ENCODE measurements at regions not wholly inside any gene's neighbourhood (a gene's known extent, or its start where the extent isn't known, plus 50 kb on each side); places are given as distances from the start of the nearest gene placed in this dataset.

- Histone ChIP-seq H3K27ac (no peak overlapping the region), H3K4me3 (ENCODE audit: low read depth, low read length) (no peak overlapping the region), H3K36me3 (no peaks in the 10 kb centered on the region), H3K27me3 (ENCODE audit: insufficient read depth, low read depth, severe bottlenecking) (no peaks in the 10 kb centered on the region), H3K9me3 (ENCODE audit: severe bottlenecking) (peaks cover 32% of the 10 kb centered on the region)
- no peak for DNase-seq
- TF ChIP-seq CTCF (IDR thresholded peaks at IDR 0.05; ENCODE audit: low read depth, low read length) = no peak
Observed at GRCh38 chr3:33993631-33994030, 195.2 kb downstream of the PDCD6IP start.

GRCh38 chr3:33994568-33994967 lies 196.1 kb downstream of the PDCD6IP start:
- H3K36me3 ChIP-seq = no peaks in the 10 kb centered on the region
- H3K27me3 ChIP-seq (ENCODE audit: insufficient read depth, low read depth, severe bottlenecking) = no peaks in the 10 kb centered on the region
- H3K4me3 ChIP-seq (ENCODE audit: low read depth, low read length) = no peak overlapping the region
- no peak overlapping the region for H3K27ac ChIP-seq
- H3K9me3 ChIP-seq (ENCODE audit: severe bottlenecking) = peaks cover 27% of the 10 kb centered on the region
- no peak for DNase-seq
- TF ChIP-seq CTCF (IDR thresholded peaks at IDR 0.05; ENCODE audit: low read depth, low read length) = no peak

GRCh38 chr3:34000301-34000700 lies 201.9 kb downstream of the PDCD6IP start:
- DNase-seq = no peak
- no peaks in the 10 kb centered on the region for H3K36me3 ChIP-seq
- no peak overlapping the region for H3K4me3 ChIP-seq (ENCODE audit: low read depth, low read length)
- no peak for TF ChIP-seq CTCF (IDR thresholded peaks at IDR 0.05; ENCODE audit: low read depth, low read length)
- no peaks in the 10 kb centered on the region for H3K27me3 ChIP-seq (ENCODE audit: insufficient read depth, low read depth, severe bottlenecking)
- peaks cover 10% of the 10 kb centered on the region for H3K9me3 ChIP-seq (ENCODE audit: severe bottlenecking)
- H3K27ac ChIP-seq = no peak overlapping the region

GRCh38 chr3:34001022-34001421 lies 202.6 kb downstream of the PDCD6IP start:
- no peak overlapping the region for H3K4me3 ChIP-seq (ENCODE audit: low read depth, low read length)
- no peaks in the 10 kb centered on the region for H3K36me3 ChIP-seq
- H3K27ac ChIP-seq = no peak overlapping the region
- no peak for TF ChIP-seq CTCF (IDR thresholded peaks at IDR 0.05; ENCODE audit: low read depth, low read length)
- no peak for DNase-seq
- peaks cover 3% of the 10 kb centered on the region for H3K9me3 ChIP-seq (ENCODE audit: severe bottlenecking)
- no peaks in the 10 kb centered on the region for H3K27me3 ChIP-seq (ENCODE audit: insufficient read depth, low read depth, severe bottlenecking)

- Histone ChIP-seq H3K9me3 (ENCODE audit: severe bottlenecking) (no peaks in the 10 kb centered on the region), H3K27ac (no peak overlapping the region), H3K27me3 (ENCODE audit: insufficient read depth, low read depth, severe bottlenecking) (no peaks in the 10 kb centered on the region), H3K4me3 (ENCODE audit: low read depth, low read length) (no peak overlapping the region), H3K36me3 (no peaks in the 10 kb centered on the region)
- no peak for DNase-seq
- TF ChIP-seq CTCF (IDR thresholded peaks at IDR 0.05; ENCODE audit: low read depth, low read length) = no peak
Observed at GRCh38 chr3:34001990-34002389, 203.6 kb downstream of the PDCD6IP start.

- Histone ChIP-seq H3K27ac (peak overlapping the region; percentile 7), H3K36me3 (no peaks in the 10 kb centered on the region), H3K4me3 (ENCODE audit: low read depth, low read length) (no peak overlapping the region), H3K27me3 (ENCODE audit: insufficient read depth, low read depth, severe bottlenecking) (no peaks in the 10 kb centered on the region), H3K9me3 (ENCODE audit: severe bottlenecking) (no peaks in the 10 kb centered on the region)
- DNase-seq = no peak
- TF ChIP-seq CTCF (IDR thresholded peaks at IDR 0.05; ENCODE audit: low read depth, low read length) = no peak
Observed at GRCh38 chr3:34002569-34003100, 204.2 kb downstream of the PDCD6IP start.

Measured in WERI-Rb-1 (cell line).